ENCODE measurements at regions not wholly inside any gene's neighbourhood (a gene's known extent, or its start where the extent isn't known, plus 50 kb on each side); places are given as distances from the start of the nearest gene placed in this dataset.

DNA sequence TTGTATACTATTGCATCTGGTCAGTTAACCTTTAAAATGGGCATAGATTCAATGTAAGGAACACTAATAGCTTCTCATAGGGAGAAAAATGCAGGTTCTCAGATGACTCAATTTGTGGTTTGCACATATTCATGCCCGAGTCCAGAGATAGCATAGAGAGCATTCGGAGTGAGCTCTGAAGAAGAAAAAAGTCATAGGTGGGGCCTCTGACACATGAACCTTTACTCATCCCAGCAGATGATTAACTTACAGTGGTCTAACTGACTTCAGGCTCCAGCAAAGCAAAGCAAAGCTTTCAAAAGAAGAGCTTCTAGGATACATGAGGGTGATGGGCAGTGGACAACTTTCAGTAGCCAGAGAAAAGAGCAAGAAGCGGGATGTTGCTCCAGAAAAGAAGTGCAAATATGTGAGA is 55.3 kb upstream of the BTN3A2 start:
- TF ChIP-seq ESRRA (IDR thresholded peaks at IDR 0.05; ENCODE audit: borderline replicate concordance, low read length), result no peak
- TF ChIP-seq EP300 (IDR thresholded peaks at IDR 0.05), result no peak
- no peak for TF ChIP-seq POLR2A (IDR thresholded peaks at IDR 0.05; ENCODE audit: low read length)
- TF ChIP-seq, protein P1, sequence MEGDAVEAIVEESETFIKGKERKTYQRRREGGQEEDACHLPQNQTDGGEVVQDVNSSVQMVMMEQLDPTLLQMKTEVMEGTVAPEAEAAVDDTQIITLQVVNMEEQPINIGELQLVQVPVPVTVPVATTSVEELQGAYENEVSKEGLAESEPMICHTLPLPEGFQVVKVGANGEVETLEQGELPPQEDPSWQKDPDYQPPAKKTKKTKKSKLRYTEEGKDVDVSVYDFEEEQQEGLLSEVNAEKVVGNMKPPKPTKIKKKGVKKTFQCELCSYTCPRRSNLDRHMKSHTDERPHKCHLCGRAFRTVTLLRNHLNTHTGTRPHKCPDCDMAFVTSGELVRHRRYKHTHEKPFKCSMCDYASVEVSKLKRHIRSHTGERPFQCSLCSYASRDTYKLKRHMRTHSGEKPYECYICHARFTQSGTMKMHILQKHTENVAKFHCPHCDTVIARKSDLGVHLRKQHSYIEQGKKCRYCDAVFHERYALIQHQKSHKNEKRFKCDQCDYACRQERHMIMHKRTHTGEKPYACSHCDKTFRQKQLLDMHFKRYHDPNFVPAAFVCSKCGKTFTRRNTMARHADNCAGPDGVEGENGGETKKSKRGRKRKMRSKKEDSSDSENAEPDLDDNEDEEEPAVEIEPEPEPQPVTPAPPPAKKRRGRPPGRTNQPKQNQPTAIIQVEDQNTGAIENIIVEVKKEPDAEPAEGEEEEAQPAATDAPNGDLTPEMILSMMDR (IDR thresholded peaks at IDR 0.05), result no peak

Measured in A549 (cell line).